OCI-LY1 (cell line): ENCODE measurements at regions not wholly inside any gene's neighbourhood (a gene's known extent, or its start where the extent isn't known, plus 50 kb on each side); places are given as distances from the start of the nearest gene placed in this dataset.

Experiments
- H2AFZ ChIP-seq: fragments of 200-600 bp; sonication (generic), shearing (Covaris generic); 2 replicates; pipeline ENCODE4 v1.6.0; 2014; ENCODE audit warnings: antibody characterized with exemption, mild to moderate bottlenecking, low read length
- H3F3A ChIP-seq: fragments of 200-600 bp; sonication (generic), shearing (Covaris generic); 2 replicates; pipeline ENCODE4 v1.6.0; 2014; ENCODE audit warnings: mild to moderate bottlenecking, antibody characterized with exemption, low read length, moderate library complexity; ENCODE audit not compliant: insufficient read depth
- H3K27ac ChIP-seq: fragments of 200-600 bp; sonication (generic); 2 replicates; pipeline ENCODE4 v1.5.1; 2014; ENCODE audit warnings: low read length, mixed run types, mild to moderate bottlenecking, low read depth; ENCODE audit not compliant: poor library complexity, severe bottlenecking
- H3K27me3 ChIP-seq: fragments of 200-600 bp; sonication (generic); 2 replicates; pipeline ENCODE4 v1.6.0; 2014; ENCODE audit warnings: antibody characterized with exemption, mild to moderate bottlenecking, low read length, moderate library complexity; ENCODE audit not compliant: insufficient read depth
- H3K36me3 ChIP-seq: fragments of 200-600 bp; sonication (generic); 2 replicates; pipeline ENCODE4 v1.6.1; 2014; ENCODE audit warnings: mild to moderate bottlenecking, antibody characterized with exemption, low read length, moderate library complexity, mixed read lengths; ENCODE audit not compliant: insufficient read depth
- H3K4me1 ChIP-seq: fragments of 200-600 bp; sonication (generic); 2 replicates; pipeline ENCODE4 v1.5.1; 2014; ENCODE audit warnings: mild to moderate bottlenecking, low read length, moderate library complexity; ENCODE audit not compliant: insufficient read depth, severe bottlenecking
- H3K4me2 ChIP-seq: fragments of 200-600 bp; sonication (generic), shearing (Covaris generic); 2 replicates; pipeline ENCODE4 v1.6.1; 2014; ENCODE audit warnings: low read length
- H3K4me3 ChIP-seq: fragments of 200-600 bp; sonication (generic); 2 replicates; pipeline ENCODE4 v1.5.1; 2014; ENCODE audit warnings: low read length, low read depth, mild to moderate bottlenecking, mixed read lengths; ENCODE audit not compliant: poor library complexity, severe bottlenecking
- H3K79me2 ChIP-seq: fragments of 200-600 bp; shearing (Covaris generic); 2 replicates; pipeline ENCODE4 v1.6.1; 2016; ENCODE audit warnings: mixed run types, low read length, mixed read lengths; ENCODE audit not compliant: insufficient read depth
- H3K9ac ChIP-seq: fragments of 200-600 bp; sonication (generic), shearing (Covaris generic); 2 replicates; pipeline ENCODE4 v1.6.1; 2014; ENCODE audit warnings: mild to moderate bottlenecking, low read length, mixed read lengths
- H3K9me2 ChIP-seq: fragments of 200-600 bp; sonication (generic), shearing (Covaris generic); 2 replicates; pipeline ENCODE4 v1.6.1; 2014; ENCODE audit warnings: low read depth, mild to moderate bottlenecking, low read length, mixed read lengths
- H3K9me3 ChIP-seq: fragments of 200-600 bp; shearing (Covaris generic); 2 replicates; pipeline ENCODE4 v1.6.1; 2014; ENCODE audit warnings: low read length, mixed read lengths
- H4K20me1 ChIP-seq: fragments of 200-600 bp; sonication (generic), shearing (Covaris generic); 2 replicates; pipeline ENCODE4 v1.6.0; 2016; ENCODE audit warnings: mild to moderate bottlenecking, low read length; ENCODE audit not compliant: insufficient read depth
- EZH2 ChIP-seq: fragments of 200-600 bp; sonication (generic), shearing (Covaris generic); IDR thresholded peaks from 2 replicates; pipeline ENCODE4 v1.8.0; 2017; ENCODE audit warnings: borderline replicate concordance, mixed run types, mild to moderate bottlenecking, antibody characterized with exemption, low read length, moderate library complexity, mixed read lengths
- TF ChIP-seq, protein P1 (sequence below): fragments of 200-600 bp; sonication (generic), shearing (Covaris generic); IDR thresholded peaks from 2 replicates; pipeline ENCODE4 v1.5.1; 2017; ENCODE audit warnings: mild to moderate bottlenecking, antibody characterized with exemption, low read length, moderate library complexity, mixed read lengths

DNA sequence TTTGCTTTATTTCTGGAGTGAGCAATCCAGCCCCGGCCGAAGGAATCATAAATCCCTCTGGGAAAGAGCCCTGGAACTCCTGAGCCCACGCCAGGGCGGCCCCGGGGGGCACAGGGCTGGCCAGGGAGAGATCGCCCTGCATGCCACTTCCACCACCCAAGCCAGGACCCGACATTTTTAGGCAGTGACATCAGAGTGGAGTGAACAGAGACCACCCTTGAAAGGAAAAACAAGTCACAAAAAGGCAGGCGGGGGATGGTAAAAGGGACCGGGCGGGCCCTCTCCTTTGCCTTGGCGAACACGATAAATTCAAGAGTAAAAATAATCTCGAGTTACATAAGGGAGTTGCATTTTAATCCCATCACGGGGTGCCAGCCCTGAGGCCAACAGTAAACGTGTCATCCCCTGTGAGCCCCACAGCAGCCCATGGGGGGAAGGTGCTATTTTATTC lies 284.1 kb downstream of the C16orf95 start:
- Histone ChIP-seq H3K27me3 (peaks cover 6% of the 10 kb centered on the region; the same call in 1 of the 2 replicates), H3K9me3 (no peaks in the 10 kb centered on the region), H3K79me2 (no peaks in the 10 kb centered on the region), H3K9ac (no peak overlapping the region), H3K4me2 (no peak overlapping the region), H3K9me2 (no peaks in the 10 kb centered on the region), H3K4me3 (no peak overlapping the region), H3F3A (no peaks in the 10 kb centered on the region), H3K36me3 (no peaks in the 10 kb centered on the region), H3K4me1 (no peaks in the 10 kb centered on the region), H3K27ac (no peak overlapping the region), H2AFZ (no peak overlapping the region), H4K20me1 (no peaks in the 10 kb centered on the region)
- no peak for TF ChIP-seq EZH2
- TF ChIP-seq, protein P1, sequence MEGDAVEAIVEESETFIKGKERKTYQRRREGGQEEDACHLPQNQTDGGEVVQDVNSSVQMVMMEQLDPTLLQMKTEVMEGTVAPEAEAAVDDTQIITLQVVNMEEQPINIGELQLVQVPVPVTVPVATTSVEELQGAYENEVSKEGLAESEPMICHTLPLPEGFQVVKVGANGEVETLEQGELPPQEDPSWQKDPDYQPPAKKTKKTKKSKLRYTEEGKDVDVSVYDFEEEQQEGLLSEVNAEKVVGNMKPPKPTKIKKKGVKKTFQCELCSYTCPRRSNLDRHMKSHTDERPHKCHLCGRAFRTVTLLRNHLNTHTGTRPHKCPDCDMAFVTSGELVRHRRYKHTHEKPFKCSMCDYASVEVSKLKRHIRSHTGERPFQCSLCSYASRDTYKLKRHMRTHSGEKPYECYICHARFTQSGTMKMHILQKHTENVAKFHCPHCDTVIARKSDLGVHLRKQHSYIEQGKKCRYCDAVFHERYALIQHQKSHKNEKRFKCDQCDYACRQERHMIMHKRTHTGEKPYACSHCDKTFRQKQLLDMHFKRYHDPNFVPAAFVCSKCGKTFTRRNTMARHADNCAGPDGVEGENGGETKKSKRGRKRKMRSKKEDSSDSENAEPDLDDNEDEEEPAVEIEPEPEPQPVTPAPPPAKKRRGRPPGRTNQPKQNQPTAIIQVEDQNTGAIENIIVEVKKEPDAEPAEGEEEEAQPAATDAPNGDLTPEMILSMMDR = no peak

DNA sequence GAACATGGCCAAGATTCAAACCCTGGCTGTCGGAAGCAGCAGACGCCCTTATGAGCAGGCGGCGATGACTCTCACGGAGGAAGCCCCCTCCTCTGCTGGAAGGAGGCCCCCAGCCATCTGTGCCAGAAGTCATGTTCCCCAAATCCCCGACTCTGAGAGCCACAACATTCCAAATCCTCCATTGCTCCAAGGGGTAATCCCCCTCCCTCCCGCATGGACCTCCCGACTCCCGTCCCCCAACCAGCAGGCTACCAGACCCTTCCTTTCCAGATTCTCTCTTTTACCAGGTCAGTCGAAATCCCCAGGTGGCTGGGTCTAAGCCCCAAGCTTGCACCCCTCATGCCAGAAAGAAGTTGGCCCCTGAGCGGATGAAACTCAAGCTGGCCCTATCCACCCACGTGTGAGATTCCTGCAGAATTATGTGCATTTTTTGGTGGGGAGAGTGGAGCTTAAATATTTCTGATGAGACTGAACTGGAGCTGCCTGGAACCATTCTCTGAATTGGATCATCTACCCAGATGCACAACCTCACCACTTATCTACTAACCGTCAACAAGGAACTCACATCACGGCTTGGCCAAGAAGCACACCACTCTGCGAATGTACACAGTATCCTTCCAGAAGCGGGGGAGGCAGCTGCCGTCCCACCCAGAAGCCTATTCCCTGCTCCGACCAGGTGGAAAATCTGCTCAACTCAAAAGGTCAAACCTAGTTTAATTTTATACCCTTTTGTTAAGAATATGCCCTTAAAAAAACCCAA lies 283.5 kb downstream of the C16orf95 start:
- no peaks in the 10 kb centered on the region for H3F3A ChIP-seq
- H3K79me2 ChIP-seq = no peaks in the 10 kb centered on the region
- no peaks in the 10 kb centered on the region for H4K20me1 ChIP-seq
- peaks cover 6% of the 10 kb centered on the region; the same call in 1 of the 2 replicates for H3K27me3 ChIP-seq
- no peak overlapping the region for H3K9ac ChIP-seq
- no peaks in the 10 kb centered on the region for H3K9me3 ChIP-seq
- no peaks in the 10 kb centered on the region for H3K9me2 ChIP-seq
- no peak overlapping the region for H3K4me3 ChIP-seq
- no peak for TF ChIP-seq EZH2
- H2AFZ ChIP-seq = no peak overlapping the region
- H3K4me1 ChIP-seq = no peaks in the 10 kb centered on the region
- H3K36me3 ChIP-seq = no peaks in the 10 kb centered on the region
- no peak overlapping the region for H3K27ac ChIP-seq
- H3K4me2 ChIP-seq = no peak overlapping the region

DNA sequence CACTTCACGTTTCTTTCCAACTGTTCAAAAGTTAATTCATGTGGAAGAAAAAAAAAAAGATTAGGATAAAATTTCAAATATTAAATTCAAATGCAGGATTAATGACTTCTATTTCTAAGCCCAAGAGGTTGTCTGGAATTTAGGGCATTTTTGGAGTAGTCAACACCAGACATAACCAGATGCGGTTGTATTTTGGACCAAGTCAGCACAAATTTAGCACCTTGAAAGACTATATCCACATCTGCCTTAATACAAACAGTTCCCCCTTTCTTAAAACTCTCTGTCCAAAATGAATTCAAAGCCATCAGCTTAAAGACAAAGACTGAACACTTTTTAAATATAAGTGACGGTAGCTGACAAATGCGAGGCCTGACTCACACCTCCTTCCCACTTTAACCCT lies 282.9 kb downstream of the C16orf95 start:
- H2AFZ ChIP-seq = no peak overlapping the region
- H3K4me2 ChIP-seq = no peak overlapping the region

More for the DNA sequence above, 282.9 kb downstream of the C16orf95 start:
- Histone ChIP-seq H3K79me2 (no peaks in the 10 kb centered on the region), H3F3A (no peaks in the 10 kb centered on the region), H3K27me3 (peaks cover 3% of the 10 kb centered on the region; the same call in 1 of the 2 replicates), H3K9ac (no peak overlapping the region), H3K4me1 (no peaks in the 10 kb centered on the region), H3K9me2 (no peaks in the 10 kb centered on the region), H3K9me3 (no peaks in the 10 kb centered on the region), H3K36me3 (no peaks in the 10 kb centered on the region), H3K4me3 (no peak overlapping the region), H4K20me1 (no peaks in the 10 kb centered on the region), H3K27ac (no peak overlapping the region)
- no peak for TF ChIP-seq EZH2
- TF ChIP-seq, protein P1 = no peak
